Upper lobe of left lung (tissue), 6 donors: ENCODE measurements at regions not wholly inside any gene's neighbourhood (a gene's known extent, or its start where the extent isn't known, plus 50 kb on each side); places are given as distances from the start of the nearest gene placed in this dataset.

ENCODE experiments used
- ATAC-seq, 2 donors: fragments of 200-7000 bp; cut with Tn5 transposase; one replicate each; pipeline ENCODE4 v1.9.1; 2022; ENCODE audit warnings: mild to moderate bottlenecking in 2 of 2, moderate library complexity in 2 of 2; ENCODE audit not compliant: low FRiP score in 2 of 2
- DNase-seq, 2 donors: peaks; one replicate each; pipeline ENCODE4 v3.0.0-alpha.2; 2019 to 2020
- H3K27ac ChIP-seq, 4 donors: fragments of 200-600 bp; sonication (generic); one replicate each; pipeline ENCODE4 v1.5.1; 2016 to 2019
- H3K27me3 ChIP-seq, 4 donors: fragments of 200-600 bp; sonication (generic); one replicate each; pipeline ENCODE4 v1.5.1; 2017 to 2019
- H3K36me3 ChIP-seq, 4 donors: fragments of 200-600 bp; sonication (generic); one replicate each; pipeline ENCODE4 v1.5.1; 2016 to 2019
- H3K4me1 ChIP-seq, 4 donors: fragments of 200-600 bp; sonication (generic); one replicate each; pipeline ENCODE4 v1.5.1; 2018 to 2019
- H3K4me3 ChIP-seq, 4 donors: fragments of 200-600 bp; sonication (generic); one replicate each; pipeline ENCODE4 v1.5.1; 2017 to 2019; ENCODE audit warnings: mild to moderate bottlenecking in 2 of 4, moderate library complexity in 1 of 4
- H3K9me3 ChIP-seq, 4 donors: fragments of 200-600 bp; sonication (generic); one replicate each; pipeline ENCODE4 v1.5.1; 2018 to 2019
- CTCF ChIP-seq, 6 experiments: fragments of 450-650 bp in 4 of 6; fragments of 200-600 bp in 2 of 6; sonication (generic) in 2 of 6; IDR thresholded peaks; one replicate each; pipeline ENCODE4 v1.5.1; 2016 to 2019; ENCODE audit warnings: antibody characterized with exemption in 6 of 6
- EP300 ChIP-seq, 4 donors: sonication (generic); formaldehyde crosslinking; IDR thresholded peaks; one replicate each; pipeline ENCODE4 v1.5.1; 2017; ENCODE audit warnings: antibody characterized with exemption in 4 of 4, control low read depth in 2 of 4
- POLR2A ChIP-seq, 4 donors: fragments of 450-650 bp; IDR thresholded peaks; one replicate each; pipeline ENCODE4 v1.5.1; 2016 to 2017; ENCODE audit warnings: antibody characterized with exemption in 4 of 4, mild to moderate bottlenecking in 2 of 4
- POLR2AphosphoS5 ChIP-seq, 2 donors: sonication (generic); formaldehyde crosslinking; IDR thresholded peaks; one replicate each; pipeline ENCODE4 v1.5.1; 2017; ENCODE audit warnings: antibody characterized with exemption in 2 of 2
- WGBS, 2 donors: methylation state at CpG; one replicate each; pipeline ENCODE4 v1.1.5; 2017 to 2018; 5-methylcytosine and 5-hydroxymethylcytosine counted together
- donor health status: DM: no; HTN: no; CAD: no; lungs with moderate emphysema.
- donor health status: DM: no; HTN: yes; CAD: no; lungs with severe emphysema.

GRCh38 chr1:235019471-235019870, 109.2 kb downstream of the TOMM20 start:
- WGBS, 2 donors, result 90 to 98% methylated on average over 3 of the region's 3 CpGs
- Histone ChIP-seq H3K4me1 (peaks cover 0 to 3% (median 0%) of the 10 kb centered on the region in 4 donors), H3K9me3 (no peaks in the 10 kb centered on the region), H3K36me3 (no peaks in the 10 kb centered on the region), H3K27ac (no peak overlapping the region), H3K27me3 (no peaks in the 10 kb centered on the region), H3K4me3 (no peak overlapping the region)
- DNase-seq, result no peak
- no peak for ATAC-seq
- no peak for TF ChIP-seq CTCF (IDR thresholded peaks at IDR 0.05)
- TF ChIP-seq EP300 (IDR thresholded peaks at IDR 0.05), result no peak
- TF ChIP-seq POLR2A (IDR thresholded peaks at IDR 0.05), result no peak
- no peak for TF ChIP-seq POLR2AphosphoS5 (IDR thresholded peaks at IDR 0.05)

GRCh38 chr1:235018720-235019444, 109.8 kb downstream of the TOMM20 start:
- Histone ChIP-seq H3K4me1 (peaks cover 0 to 3% (median 0%) of the 10 kb centered on the region in 4 donors), H3K27ac (no peak overlapping the region), H3K27me3 (no peaks in the 10 kb centered on the region), H3K4me3 (no peak overlapping the region), H3K36me3 (no peaks in the 10 kb centered on the region), H3K9me3 (no peaks in the 10 kb centered on the region)
- ATAC-seq (no peak), DNase-seq (no peak)
- WGBS, 2 donors, result 85 to 91% methylated on average over 3 of the region's 3 CpGs
- TF ChIP-seq POLR2A (IDR thresholded peaks at IDR 0.05), result no peak
- no peak for TF ChIP-seq CTCF (IDR thresholded peaks at IDR 0.05)
- TF ChIP-seq POLR2AphosphoS5 (IDR thresholded peaks at IDR 0.05), result no peak
- TF ChIP-seq EP300 (IDR thresholded peaks at IDR 0.05), result no peak

DNA sequence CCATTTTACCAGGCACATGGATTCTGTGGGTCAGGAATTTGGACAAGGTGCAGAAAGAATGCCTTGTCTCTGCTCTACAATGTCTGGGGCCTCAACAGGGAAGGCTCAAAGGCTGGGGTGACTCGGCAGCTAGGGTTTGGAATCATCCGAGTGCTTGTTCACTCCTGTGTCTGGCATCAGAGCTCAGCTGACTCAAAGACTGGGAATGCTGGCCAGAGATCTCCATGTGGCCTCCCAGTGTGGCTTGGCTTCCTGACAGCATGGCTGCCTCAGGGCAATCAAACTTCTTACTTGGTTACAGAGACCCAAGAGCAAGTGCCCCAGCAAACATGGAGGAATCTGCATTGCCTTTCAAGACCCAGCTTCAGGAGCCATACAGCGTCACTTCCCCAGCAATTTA, 110.5 kb downstream of the TOMM20 start:
- DNase-seq (no peak), ATAC-seq (peak in 1 of 2 donors; percentile 54)
- no peaks in the 10 kb centered on the region for H3K9me3 ChIP-seq
- no peak overlapping the region for H3K4me3 ChIP-seq
- WGBS, 2 donors, result 89 to 100% methylated on average over 1 to 3 of the region's 3 CpGs
- no peak overlapping the region for H3K27ac ChIP-seq
- H3K36me3 ChIP-seq, result no peaks in the 10 kb centered on the region
- H3K4me1 ChIP-seq, result peaks cover 0 to 3% (median 0%) of the 10 kb centered on the region in 4 donors
- TF ChIP-seq POLR2A (IDR thresholded peaks at IDR 0.05), result no peak
- H3K27me3 ChIP-seq, result no peaks in the 10 kb centered on the region

DNA sequence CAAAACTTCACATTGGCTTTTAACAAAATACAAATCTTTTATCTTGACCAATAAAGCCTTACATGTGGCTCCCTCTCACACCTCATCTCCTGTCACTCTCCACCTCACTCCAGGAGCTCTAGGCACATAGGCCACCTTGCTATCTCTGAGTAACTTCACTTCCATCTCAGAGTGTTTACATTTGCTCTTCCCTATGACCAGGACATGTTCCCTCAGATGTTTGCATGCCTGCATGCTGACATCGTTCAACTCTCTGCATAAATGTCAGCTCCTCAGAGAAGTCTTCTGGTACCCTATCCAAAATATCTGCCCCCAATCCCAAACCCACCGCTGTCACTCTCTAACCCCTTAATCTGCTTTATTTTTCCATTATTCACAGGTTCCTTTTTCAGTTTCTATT, 110.9 kb downstream of the TOMM20 start:
- no peak overlapping the region for H3K27ac ChIP-seq
- ATAC-seq, result no peak
- 73 to 83% methylated on average over 2 of the region's 2 CpGs for WGBS, 2 donors
- no peaks in the 10 kb centered on the region for H3K36me3 ChIP-seq
- H3K4me1 ChIP-seq, result peaks cover 0 to 3% (median 1%) of the 10 kb centered on the region in 4 donors
- no peak for DNase-seq
- TF ChIP-seq CTCF (IDR thresholded peaks at IDR 0.05) (no peak), EP300 (IDR thresholded peaks at IDR 0.05) (no peak), POLR2AphosphoS5 (IDR thresholded peaks at IDR 0.05) (no peak), POLR2A (IDR thresholded peaks at IDR 0.05) (no peak)
- no peaks in the 10 kb centered on the region for H3K9me3 ChIP-seq
- no peaks in the 10 kb centered on the region for H3K27me3 ChIP-seq
- no peak overlapping the region for H3K4me3 ChIP-seq

GRCh38 chr1:235017191-235017590, 111.4 kb downstream of the TOMM20 start:
- peaks cover 0 to 8% (median 5%) of the 10 kb centered on the region in 4 donors for H3K4me1 ChIP-seq
- no peaks in the 10 kb centered on the region for H3K36me3 ChIP-seq
- no peak for DNase-seq
- H3K9me3 ChIP-seq, result no peaks in the 10 kb centered on the region
- ATAC-seq, result no peak
- no peak overlapping the region for H3K27ac ChIP-seq
- no peak overlapping the region for H3K4me3 ChIP-seq
- H3K27me3 ChIP-seq, result no peaks in the 10 kb centered on the region
- WGBS, 2 donors, result 92 to 94% methylated on average over 4 of the region's 4 CpGs
- TF ChIP-seq POLR2A (IDR thresholded peaks at IDR 0.05), result no peak
- TF ChIP-seq EP300 (IDR thresholded peaks at IDR 0.05), result no peak
- TF ChIP-seq POLR2AphosphoS5 (IDR thresholded peaks at IDR 0.05), result no peak
- no peak for TF ChIP-seq CTCF (IDR thresholded peaks at IDR 0.05)
